Lower lobe of right lung (tissue), 2 donors: ENCODE measurements at regions not wholly inside any gene's neighbourhood (a gene's known extent, or its start where the extent isn't known, plus 50 kb on each side); places are given as distances from the start of the nearest gene placed in this dataset.

Experiments
- ATAC-seq, 2 donors: fragments of 200-7000 bp; cut with Tn5 transposase; one replicate each; pipeline ENCODE4 v1.9.1; 2020 to 2022; ENCODE audit warnings: mild to moderate bottlenecking in 2 of 2, moderate library complexity in 2 of 2
- DNase-seq: peaks from one replicate; pipeline ENCODE4 v3.0.0-alpha.2; 2020
- H3K27ac ChIP-seq: fragments of 200-600 bp; one replicate; pipeline ENCODE4 v1.8.0; 2022
- H3K27me3 ChIP-seq: fragments of 200-600 bp; one replicate; pipeline ENCODE4 v1.8.0; 2022; ENCODE audit warnings: low read depth
- H3K36me3 ChIP-seq: fragments of 200-600 bp; one replicate; pipeline ENCODE4 v1.8.0; 2022; ENCODE audit warnings: mild to moderate bottlenecking
- H3K4me1 ChIP-seq: fragments of 200-600 bp; one replicate; pipeline ENCODE4 v1.8.0; 2022
- H3K4me3 ChIP-seq: fragments of 200-600 bp; one replicate; pipeline ENCODE4 v1.8.0; 2022; ENCODE audit warnings: mild to moderate bottlenecking
- H3K9me3 ChIP-seq: fragments of 200-600 bp; one replicate; pipeline ENCODE4 v1.8.0; 2022
- CTCF ChIP-seq: fragments of 200-600 bp; IDR thresholded peaks from one replicate; pipeline ENCODE4 v1.8.0; 2022; ENCODE audit warnings: antibody characterized with exemption, mild to moderate bottlenecking
- intact Hi-C: fragments of 100-400 bp; cut with DNase I; formaldehyde crosslinking; loops from one replicate; pipeline ENCODE4 v1.11.0; 2022
- donor health status: DM: no; HTN: yes; CAD: no; lungs with severe emphysema.

GRCh38 chr11:42823546-42823945 is 488.2 kb upstream of the API5 start:
- H3K27ac ChIP-seq: no peak overlapping the region
- no peak for ATAC-seq
- H3K36me3 ChIP-seq: no peaks in the 10 kb centered on the region
- H3K9me3 ChIP-seq: no peaks in the 10 kb centered on the region
- H3K4me3 ChIP-seq: no peak overlapping the region
- no peaks in the 10 kb centered on the region for H3K27me3 ChIP-seq
- TF ChIP-seq CTCF: no peak
- intact Hi-C loops: no loop called here
- H3K4me1 ChIP-seq: no peaks in the 10 kb centered on the region
- no peak for DNase-seq

GRCh38 chr11:42824067-42824466 is 487.7 kb upstream of the API5 start:
- no peak for DNase-seq
- Histone ChIP-seq H3K27ac (no peak overlapping the region), H3K27me3 (no peaks in the 10 kb centered on the region), H3K9me3 (no peaks in the 10 kb centered on the region), H3K4me3 (no peak overlapping the region), H3K4me1 (no peaks in the 10 kb centered on the region), H3K36me3 (no peaks in the 10 kb centered on the region)
- TF ChIP-seq CTCF: no peak
- intact Hi-C loops: no loop called here
- ATAC-seq: no peak

- Histone ChIP-seq H3K4me1 (no peaks in the 10 kb centered on the region), H3K9me3 (no peaks in the 10 kb centered on the region), H3K36me3 (no peaks in the 10 kb centered on the region), H3K27me3 (no peaks in the 10 kb centered on the region), H3K27ac (no peak overlapping the region), H3K4me3 (no peak overlapping the region)
- intact Hi-C loops: no loop called here
- DNase-seq (no peak), ATAC-seq (no peak)
- TF ChIP-seq CTCF: no peak
Measured at GRCh38 chr11:42825598-42825997, 486.2 kb upstream of the API5 start.

- Histone ChIP-seq H3K4me3 (no peak overlapping the region), H3K4me1 (no peaks in the 10 kb centered on the region), H3K27me3 (no peaks in the 10 kb centered on the region), H3K36me3 (no peaks in the 10 kb centered on the region), H3K27ac (no peak overlapping the region), H3K9me3 (no peaks in the 10 kb centered on the region)
- ATAC-seq: no peak
- intact Hi-C loops: no loop called here
- DNase-seq: no peak
- no peak for TF ChIP-seq CTCF
Measured at GRCh38 chr11:42827845-42828244, 484.0 kb upstream of the API5 start.

- TF ChIP-seq CTCF: no peak
- intact Hi-C loops: no loop called here
- Histone ChIP-seq H3K27me3 (no peaks in the 10 kb centered on the region), H3K27ac (no peak overlapping the region), H3K4me1 (no peaks in the 10 kb centered on the region), H3K36me3 (no peaks in the 10 kb centered on the region), H3K4me3 (no peak overlapping the region), H3K9me3 (no peaks in the 10 kb centered on the region)
- DNase-seq (no peak), ATAC-seq (no peak)
Measured at GRCh38 chr11:42837994-42838393, 473.8 kb upstream of the API5 start.
